GM21381 (cell line): ENCODE measurements at regions not wholly inside any gene's neighbourhood (a gene's known extent, or its start where the extent isn't known, plus 50 kb on each side); places are given as distances from the start of the nearest gene placed in this dataset.
A peak's percentile ranks its signal among the peaks of the same experiment; 100 is the strongest.
"Not testable (repeated sequence)": the region's sequence is repeated elsewhere in the genome, so short reads cannot be mapped to it uniquely, and the experiment has no call there.

Source experiments
- ATAC-seq: cut with Tn5 transposase; IDR thresholded peaks from one replicate; pipeline ENCODE4 v1.9.1; 2021; ENCODE audit warnings: mild to moderate bottlenecking, moderate library complexity; ENCODE audit not compliant: unreplicated experiment

DNA sequence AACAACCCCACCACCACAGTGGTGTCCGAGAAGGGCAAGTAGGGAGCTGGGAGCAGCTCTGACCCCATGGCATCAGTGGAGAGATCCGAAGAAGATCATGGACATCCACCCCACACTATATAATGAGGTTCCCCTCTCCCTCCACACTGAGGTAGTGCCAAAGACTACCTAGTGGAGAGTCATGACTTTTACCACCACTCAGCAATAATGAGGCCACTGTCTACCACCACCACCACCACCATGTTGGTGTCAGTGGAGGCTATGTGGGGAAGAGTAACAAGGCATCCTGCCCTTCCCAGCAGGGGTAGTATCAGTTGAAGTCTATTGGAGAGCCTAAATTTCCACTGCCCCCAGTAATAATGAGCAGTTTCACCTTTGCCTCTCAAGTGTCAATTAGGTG lies 321.7 kb upstream of the ZC3H15 start:
- no peak for ATAC-seq

DNA sequence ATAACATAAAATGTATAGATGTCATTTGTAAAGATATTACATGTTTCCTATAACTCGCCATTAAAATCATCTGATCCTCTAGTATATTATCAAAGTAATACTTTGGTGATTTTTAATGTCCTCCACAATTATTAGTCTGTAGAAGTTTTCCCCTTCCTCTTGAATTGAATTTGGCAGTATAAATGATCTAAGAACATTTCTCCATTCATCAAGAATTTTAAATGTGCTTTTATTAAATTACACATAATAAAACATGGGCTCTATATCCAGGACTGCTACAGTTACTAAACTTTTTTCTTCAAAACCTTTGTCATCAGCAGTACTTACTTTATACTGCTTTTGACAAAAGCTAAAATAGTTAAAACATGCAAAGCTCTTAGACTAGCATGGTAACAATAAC lies 315.4 kb upstream of the ZC3H15 start:
- no peak for ATAC-seq

DNA sequence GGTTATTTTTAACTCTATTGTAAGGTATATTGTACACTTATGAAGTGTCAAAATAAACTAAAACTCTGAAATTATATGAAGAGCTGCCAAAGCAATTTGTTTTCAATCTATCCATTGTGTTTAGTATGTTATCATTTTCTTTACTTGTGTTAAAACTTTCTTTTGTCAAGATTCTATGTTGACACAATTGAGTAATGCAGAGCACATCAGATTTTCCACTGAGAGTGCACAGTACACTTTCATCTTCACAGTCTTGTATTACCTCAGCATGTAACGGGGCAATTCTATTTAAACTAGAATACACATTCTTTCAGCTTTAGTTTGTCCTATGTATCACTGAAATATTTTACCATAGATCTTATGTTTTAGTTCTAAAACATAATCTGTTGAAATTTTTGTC lies 304.4 kb upstream of the ZC3H15 start:
- ATAC-seq: no peak

DNA sequence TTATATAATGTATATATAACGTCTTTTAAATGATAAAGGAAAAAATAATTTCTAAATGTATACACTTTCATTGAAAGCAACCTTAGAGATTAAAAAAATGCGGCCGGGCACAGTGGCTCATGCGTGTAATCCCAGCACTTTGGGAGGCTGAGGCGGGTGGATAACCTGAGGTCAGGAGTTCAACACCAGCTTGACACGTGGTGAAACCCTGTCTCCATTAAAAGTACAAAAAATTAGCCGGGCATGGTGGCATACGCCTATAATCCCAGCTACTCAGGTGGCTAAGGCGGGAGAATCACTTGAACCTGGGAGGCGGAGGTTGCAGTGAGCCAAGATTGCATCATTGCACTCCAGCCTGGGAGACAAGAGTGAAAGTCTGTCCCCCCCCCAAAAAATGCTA lies 303.7 kb upstream of the ZC3H15 start:
- ATAC-seq: not testable (repeated sequence)

DNA sequence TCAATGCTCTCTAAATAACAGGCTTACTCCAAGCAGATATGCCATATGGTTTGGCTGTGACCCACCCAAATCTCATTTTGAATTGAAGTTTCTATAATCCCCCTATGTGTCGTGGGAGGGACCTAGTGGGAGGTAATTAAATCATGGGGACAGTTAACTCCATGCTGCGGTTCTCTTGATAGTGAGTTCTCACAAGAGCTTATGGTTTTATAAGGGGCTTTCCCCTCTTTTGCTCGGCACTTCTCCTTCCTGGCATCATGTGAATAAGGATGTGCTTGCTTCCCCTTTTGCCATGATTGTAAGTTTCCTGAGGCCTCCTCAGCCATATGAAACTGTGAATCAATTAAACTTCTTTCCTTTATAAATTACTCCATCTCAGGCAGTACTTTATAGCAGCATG lies 302.7 kb upstream of the ZC3H15 start:
- ATAC-seq: no peak

DNA sequence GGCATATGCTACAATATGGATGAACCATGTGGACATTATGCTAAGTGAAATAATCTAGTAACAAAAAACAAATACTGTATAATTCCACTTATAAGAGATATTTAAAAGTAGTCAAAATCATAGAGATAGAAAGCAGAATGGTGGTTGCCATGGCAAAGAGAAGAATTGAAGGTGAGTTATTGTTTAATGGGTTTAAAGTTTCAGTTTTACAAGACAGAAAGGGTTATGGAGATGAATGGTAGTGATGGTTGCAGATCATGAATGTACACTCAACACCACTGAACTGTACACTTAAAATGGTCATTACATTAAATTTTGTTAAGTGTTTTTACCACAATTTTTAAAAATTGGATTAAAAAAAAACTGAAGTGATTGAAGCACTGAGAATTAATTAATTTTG lies 298.2 kb upstream of the ZC3H15 start:
- ATAC-seq: no peak

DNA sequence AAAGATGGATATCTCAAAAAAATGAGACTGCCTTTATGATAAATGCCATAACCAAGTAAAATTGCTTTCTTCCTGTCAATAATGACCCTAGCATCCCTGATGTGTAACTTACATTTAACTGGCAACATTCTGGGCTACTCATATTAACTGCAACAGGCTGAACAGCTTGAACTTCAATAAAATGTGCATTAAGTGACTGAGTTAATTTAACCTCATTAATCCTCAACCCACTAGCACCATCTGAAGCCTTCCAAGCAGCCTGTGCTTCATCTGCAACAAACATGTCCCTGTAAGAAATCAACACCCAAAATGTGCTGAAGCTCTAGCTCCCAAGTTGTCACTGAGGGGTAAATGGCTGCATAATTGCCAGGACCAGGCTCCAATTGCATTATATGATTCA lies 296.2 kb upstream of the ZC3H15 start:
- no peak for ATAC-seq

DNA sequence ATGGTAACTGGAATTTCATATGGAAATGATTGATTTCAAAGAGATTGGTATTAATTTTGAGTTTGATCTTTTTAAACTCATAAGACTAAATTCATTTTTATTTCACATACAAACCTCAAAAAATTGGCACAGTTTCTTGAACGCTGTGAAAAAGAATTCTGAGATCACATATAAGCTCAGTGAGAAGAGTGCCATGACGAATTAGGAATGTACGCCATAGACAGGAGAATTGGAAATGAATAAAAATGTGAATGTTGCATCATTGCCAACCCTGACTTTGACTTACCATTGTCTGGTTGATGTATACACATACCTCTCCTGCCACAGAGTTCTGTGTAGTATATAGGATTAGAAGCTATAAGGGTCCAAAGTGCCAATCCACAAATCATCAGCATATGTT lies 290.4 kb upstream of the ZC3H15 start:
- ATAC-seq: no peak

DNA sequence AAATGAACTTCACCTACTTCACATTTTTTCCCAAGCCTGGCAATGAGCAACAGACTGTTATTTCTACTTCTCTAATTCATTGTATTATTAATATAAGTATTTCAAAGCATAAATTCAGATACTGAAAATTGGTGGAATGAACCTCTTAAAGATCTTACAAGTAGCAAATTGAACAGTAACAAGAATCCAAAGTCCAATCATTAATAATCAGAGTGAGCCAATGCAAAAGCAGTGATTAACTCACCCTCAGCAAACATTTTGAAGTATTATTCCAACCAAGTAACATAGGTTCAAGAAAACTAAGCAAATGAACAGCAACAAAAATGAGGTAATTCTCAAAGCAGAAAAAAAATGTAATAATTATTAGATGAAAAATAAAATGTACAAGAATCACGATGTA lies 288.1 kb upstream of the ZC3H15 start:
- ATAC-seq: no peak

DNA sequence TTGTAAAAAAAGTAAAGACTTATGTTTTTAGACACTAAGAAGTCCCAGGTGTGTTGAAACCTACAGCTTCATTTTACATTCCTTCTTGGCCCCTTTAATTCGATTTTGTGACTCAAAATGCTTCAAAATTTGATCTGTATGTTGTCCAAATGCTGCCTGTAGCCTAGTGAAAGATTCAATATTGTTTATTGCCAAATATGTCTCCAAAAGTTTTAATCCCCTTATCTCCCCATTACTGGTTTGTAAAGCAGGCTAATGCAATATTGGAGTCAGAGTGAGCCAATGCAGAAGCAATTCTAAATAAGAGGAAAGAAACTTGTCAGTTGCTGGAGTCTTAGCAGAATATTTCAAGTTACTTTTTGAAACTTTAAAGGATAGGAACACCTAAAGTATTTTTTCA lies 287.0 kb upstream of the ZC3H15 start:
- ATAC-seq: no peak

DNA sequence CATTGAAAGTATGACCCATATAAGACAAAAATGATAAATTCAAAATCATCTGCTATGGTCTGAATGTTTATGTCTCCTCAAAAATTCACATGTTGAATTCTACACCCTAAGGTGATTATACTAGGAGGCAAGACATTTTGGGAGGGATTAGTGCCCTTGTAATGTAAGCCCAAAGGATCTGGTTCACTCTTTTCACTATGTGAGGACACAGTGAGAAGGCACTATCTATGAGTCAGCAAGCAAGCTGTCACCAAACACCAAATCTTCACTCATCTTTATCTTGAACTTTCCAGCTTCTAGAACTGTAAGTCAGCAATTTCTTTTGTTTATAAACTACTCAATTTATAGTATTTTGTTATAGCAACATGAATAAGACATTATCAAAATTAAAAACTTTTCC lies 284.7 kb upstream of the ZC3H15 start:
- no peak for ATAC-seq

DNA sequence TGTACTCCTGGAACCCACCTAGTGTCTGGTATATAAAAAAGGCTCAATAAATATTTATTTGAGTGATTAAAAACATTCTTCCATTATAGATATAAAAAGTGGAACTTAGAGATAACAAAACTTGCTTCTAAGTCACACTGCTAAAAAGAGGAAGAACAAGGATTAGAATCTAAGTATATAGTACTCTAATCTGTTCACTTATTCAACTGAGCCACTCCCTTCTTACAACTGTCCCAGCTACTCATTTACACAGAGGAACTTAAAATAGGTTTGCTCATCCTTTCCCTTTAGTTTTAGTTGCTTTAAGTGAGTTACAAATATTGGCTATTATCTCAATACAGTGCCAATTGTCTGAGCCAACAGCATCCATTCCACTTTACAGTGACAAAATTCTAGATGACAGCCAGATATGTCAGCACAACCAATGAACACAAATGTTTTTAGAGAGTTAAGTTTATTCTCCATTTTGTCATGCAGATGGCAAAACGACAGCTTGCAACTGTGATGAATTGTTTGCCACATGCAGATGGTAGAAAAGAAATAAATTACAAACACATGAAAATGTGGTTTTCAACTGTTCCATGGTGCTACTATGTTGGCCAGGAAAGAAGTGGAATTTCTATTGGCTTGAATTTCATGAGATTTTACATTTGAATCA lies 280.7 kb upstream of the ZC3H15 start:
- no peak for ATAC-seq

DNA sequence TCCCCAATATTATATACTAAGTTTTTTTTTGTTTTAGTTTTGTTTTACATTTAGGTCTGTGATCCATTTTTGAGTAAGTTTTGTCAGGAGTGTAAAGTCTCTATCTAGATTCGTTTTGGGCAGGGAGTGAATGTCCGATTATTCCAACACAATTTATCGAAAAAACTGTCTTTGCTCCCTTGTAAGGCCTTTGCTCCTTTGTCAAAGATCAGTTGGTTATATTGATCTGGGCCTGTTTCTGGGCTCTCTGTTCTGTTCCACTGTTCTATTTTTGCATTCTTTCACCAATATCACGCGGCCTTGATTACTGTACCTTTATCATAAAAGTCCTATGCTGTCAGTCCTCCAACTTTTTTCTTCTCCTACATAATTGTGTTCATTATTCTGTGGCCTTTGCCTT lies 276.5 kb upstream of the ZC3H15 start:
- ATAC-seq: no peak

DNA sequence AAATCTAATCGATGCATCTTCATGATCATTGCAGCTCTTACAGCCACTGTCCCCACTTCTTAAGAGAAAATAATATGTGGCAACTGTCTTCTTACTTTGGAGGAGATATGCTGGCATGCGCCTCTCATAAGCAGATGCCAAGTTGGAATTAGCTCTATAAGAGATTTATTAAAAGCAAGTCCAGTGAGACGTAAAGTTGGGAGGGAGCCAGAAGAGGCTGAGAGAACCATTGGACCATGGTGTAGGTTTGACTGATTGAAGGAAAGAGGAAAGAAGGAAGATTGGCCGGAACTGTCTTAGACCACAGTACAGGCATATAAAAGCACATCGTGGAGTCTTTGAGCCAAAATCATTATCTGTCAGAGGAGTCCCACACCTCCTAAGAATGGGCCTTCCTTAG lies 265.7 kb upstream of the ZC3H15 start:
- ATAC-seq: no peak

DNA sequence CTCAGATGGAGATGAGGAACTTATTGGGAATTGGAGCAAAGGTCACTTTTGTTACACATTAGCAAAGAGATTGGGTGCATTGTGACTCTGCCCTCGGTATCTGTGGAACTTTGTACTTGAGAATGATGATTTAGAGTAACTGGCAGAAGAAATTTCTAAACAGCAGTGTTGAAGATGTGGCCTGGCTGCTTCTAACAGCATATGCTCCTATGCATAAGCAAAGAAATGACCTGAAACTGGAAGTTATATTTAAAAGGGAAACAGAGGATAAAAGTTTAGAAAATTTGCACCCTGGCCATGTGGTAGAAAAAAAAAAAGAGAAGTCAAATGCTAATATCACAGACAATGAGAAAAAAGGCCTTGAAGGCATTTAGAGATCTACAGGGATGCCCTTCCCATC lies 256.8 kb upstream of the ZC3H15 start:
- no peak for ATAC-seq

DNA sequence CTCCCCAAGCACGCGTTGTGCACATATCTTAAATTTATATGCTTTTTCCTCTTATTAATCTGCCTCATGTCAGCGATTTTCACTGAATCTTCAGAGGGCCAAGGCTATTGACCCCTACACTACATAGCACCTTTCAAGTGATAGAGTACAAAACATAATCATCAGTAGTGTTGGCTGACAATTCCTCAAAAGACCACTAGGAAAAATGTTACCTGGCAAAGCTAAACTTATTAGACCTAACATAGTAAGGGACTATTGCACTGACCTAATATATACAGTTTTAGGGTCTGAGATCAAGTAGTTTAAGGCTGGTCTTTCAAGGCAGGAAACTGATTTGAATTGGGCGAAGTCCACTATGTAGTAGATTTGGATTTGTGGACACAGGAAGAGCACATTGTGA lies 244.2 kb upstream of the ZC3H15 start:
- no peak for ATAC-seq

DNA sequence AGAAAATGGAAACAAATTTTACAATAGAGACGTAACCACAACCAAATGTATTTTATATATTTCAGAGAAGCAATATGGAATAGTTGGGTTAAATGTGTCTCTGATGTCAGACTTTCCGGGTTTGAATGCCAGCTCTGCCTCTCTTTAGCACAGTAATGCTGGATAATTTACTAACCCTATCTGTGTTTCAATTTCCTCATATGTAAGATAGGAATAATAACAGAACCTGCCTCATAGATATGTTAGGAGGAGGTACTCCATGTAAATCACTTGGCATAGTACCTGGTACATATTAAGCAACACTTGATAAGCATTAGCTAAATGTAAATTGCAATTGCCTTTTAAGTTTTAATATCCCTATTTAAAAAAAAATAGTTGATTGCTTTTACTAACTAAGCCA lies 231.3 kb upstream of the ZC3H15 start:
- ATAC-seq: no peak

DNA sequence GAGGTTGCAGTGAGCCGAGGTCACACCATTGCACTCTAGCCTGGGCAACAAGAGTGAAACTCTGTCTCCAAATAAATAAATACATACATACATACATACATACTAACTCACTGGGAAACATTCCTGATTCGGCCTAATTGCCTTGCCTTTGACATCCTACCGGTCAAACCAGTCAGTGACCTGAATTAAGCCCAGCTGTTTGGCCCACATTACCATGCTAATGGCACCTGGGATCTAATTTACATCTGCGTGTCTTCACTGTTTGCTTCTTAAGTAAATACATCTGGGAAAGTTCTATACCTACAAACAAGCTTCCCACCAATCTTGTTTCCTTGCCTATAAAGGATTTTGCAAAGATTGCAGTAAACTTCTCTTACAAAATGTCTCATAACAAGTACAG lies 230.2 kb upstream of the ZC3H15 start:
- ATAC-seq: no peak

DNA sequence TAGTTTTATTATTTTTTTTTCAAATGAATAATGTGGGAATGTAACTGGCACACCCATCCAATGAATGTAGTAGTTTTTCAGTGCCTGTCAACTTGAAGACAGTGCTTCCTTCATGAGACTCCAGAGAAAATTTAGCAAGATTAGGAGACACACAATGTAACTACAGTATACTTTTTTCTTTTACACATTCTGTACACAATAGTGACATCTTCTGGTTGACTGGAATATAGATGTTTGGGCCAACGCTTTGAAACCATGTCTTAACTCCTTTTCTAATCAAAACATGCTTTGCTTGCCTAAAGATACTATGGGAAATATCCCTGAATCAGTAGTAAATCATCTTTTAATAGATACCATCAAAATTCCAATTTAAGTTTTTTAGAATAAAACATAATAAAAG lies 229.5 kb upstream of the ZC3H15 start:
- peak; percentile 72 for ATAC-seq

DNA sequence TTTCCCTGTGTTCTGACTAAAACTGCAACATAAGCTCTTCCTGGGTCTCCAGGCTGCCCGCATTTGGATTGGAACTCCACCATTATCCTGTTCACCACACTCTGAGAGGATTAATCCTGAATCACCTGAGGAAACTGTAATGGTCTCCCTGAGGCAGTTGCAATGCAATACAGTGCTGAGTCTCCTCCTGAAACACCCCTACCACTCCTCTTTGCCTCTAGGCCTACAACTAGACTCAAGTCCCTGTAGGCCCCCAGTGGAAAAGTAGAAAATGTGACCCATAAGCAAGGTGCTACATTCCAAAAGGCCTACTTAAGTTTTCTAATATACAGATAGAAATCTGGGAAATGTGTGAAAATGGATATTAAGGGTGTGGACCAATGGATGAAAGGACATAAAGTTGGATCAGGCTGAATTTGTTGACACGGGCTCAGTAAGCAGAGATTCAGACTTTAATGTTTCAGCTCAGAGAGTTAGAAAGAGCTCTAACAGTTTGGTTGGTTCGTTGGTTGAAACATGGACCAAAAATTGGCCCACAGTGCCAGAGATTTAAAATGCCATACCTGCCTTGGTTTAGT lies 222.3 kb upstream of the ZC3H15 start:
- no peak for ATAC-seq

DNA sequence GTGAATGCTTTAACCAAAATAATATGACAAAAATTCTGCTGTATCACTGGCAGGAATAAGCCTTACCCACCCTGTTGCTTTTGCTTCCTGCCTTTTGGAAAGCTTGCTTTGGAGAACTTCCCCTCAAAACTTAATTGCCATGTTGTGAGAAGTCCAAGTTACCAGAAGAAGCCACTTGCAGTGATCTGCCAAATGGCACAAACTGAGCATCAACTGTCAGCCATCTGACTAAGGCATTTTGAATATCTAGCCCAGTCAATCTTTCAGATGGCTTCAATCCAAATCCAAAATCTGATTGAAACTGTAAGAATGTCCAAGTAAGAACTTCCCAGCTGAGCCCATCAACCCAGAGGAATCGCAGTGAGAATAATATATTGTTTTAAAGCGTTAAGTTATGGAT lies 216.5 kb upstream of the ZC3H15 start:
- ATAC-seq: no peak

DNA sequence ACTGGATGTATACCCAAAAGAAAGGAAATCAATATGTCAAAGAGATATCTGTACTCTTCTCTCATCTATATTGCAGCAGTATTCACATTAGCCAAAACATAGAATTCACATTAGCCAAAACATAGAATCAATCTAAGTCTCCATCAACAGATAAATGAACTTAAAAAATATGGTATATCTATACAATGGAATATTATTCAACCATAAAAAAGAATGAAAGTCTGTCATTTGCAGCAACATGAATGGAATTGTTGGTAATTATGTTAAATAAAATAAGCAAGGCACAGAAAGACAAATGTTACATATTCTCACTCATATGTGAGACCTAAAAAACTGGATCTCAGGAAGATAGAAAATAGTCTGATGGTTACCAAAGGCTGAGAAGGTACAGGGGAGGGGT lies 212.1 kb upstream of the ZC3H15 start:
- ATAC-seq: no peak

DNA sequence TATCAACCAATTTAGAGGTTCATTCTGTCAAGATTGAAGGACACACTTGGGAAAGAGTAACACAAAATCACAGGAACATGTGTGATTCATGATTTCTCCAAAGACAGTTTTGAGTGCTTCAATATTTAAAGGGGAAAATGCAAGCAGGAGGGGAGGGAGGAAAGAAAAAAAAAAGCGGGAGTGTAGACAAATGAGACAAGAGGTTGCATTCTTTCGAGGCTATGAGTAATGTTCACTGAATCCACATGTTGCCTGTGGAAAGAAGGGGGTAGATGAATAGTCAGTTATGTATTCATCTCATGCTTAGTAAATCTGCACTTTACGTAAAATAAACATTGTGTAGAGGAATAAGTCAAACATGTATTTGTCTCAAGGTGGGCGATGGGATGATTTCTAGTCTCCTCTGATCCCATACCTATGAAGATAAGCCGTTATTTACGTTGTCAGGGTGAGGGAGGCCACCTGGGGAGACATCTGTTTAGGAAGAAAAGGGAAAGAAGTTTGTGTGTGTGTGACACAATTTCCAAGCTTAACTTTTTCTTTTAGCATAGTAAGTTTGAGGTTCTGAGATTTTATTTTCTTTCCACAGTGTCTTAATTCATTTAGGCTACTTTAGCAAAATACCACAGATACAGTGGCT lies 211.0 kb upstream of the ZC3H15 start:
- no peak for ATAC-seq
